ENCODE measurements at regions not wholly inside any gene's neighbourhood (a gene's known extent, or its start where the extent isn't known, plus 50 kb on each side); places are given as distances from the start of the nearest gene placed in this dataset.

DNA sequence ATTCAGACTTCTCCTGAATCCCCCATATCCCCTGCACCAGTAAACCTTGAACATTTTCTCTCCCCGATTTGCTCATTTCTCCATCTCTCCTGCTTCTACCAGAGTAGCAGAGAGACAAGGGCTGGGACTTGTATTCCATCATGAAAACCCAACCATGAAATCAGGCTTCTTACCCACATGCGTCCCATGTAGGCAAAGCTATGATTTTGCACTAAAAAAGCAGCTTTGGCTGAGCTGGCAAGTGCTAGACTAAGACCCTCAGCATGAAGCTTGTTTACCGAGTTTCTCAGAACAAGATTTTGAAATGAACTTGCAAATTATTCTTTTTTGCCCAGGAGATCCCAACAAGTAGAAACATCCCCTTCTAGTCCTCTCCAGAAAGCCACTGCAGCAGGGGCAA lies 80.3 kb upstream of the RFLNA start:
- TF ChIP-seq EZH2 (IDR thresholded peaks at IDR 0.05; ENCODE audit: insufficient read depth, poor library complexity, severe bottlenecking) (no peak), EZH2phosphoT487 (IDR thresholded peaks at IDR 0.05; ENCODE audit: insufficient read depth, low read depth) (no peak)

All from GM23248 (cell line).